GM11168 (cell line): ENCODE measurements at regions not wholly inside any gene's neighbourhood (a gene's known extent, or its start where the extent isn't known, plus 50 kb on each side); places are given as distances from the start of the nearest gene placed in this dataset.

Source experiments
- in situ Hi-C: fragments of 300-500 bp; cut with MboI; formaldehyde crosslinking; loops from one replicate; pipeline ENCODE4 v1.12.0; 2022; ENCODE audit warnings: low sequenced_read_pairs; ENCODE audit not compliant: unreplicated experiment

DNA sequence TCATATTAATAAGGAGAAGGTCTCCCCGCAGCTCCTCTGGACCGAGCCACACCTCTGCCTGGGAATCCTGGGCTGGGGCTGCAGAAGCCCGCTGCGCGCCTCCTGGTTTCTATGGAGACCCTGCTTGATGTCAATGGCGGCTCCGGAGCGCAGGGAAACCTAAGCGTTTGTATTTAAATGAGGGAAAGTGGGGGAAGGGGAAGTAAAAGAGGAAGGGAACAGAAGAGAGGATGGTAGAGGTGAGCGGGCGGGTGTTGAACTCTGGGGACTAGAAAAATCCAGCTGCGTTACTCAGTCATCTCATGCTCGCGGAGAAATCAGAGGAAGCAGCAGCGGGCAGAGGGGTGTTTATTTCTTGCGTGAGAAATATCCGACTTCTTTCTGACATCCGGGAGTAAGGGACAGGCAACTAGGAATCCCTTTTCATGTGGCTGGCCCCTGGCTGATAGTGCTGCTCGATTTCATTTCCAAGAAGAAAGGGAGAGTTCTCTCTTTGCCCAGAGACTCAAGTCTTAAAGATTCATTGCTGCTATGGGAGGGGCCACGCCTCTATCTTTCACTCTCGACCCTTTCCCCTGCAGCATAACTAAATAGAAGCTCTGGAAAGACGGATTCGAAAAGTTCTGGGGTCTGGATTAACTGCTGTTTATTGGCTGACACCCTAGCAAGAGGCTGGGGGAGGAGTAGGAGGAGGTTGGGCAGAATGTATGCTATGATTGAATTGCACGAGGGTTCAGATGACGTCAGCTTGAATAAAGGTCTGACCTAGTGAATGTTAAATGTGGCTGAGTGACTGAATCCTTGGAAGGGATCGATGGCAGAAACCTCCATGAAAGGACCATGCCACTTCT is 110.5 kb upstream of the GAP43 start:
- in situ Hi-C loops = no loop called here

GRCh38 chr3:115513416-115513800 is 109.9 kb upstream of the GAP43 start:
- in situ Hi-C loops = no loop called here

GRCh38 chr3:115517457-115518050 is 105.8 kb upstream of the GAP43 start:
- in situ Hi-C loops = no loop called here

DNA sequence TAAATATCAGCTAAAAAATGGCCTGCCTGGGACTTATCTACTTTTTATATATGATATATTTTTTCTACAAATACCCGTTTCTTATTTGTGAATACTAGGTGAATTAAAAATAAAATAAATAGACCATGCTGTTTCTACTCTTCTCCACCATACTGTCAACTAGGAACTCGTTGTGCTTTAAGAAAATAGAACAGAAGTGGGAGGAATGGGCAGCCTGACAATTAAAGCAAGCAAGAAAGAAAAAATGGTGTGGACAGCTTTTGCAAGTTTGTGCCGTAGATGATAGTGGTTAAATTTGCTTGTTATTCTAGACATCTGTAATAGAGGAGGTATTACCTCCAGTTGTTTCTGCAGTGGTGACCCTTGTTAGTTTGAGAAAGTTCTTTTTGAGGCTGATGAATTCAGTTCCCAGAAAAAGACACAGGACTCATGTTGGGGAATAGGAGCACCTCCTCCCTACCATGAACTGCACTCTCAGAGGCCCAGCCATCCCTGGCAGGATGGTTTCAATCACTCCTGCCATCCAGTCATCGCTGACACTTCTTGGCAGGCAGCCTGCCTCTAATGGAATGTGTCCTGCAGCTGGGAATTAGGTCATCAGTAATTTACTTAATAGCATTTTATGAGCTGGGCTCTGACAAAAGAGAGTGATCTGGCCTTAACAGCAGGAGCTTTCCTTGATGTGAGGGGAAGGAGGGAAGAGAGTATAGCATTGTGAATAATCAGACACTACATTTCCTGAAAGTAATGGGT is 105.0 kb upstream of the GAP43 start:
- in situ Hi-C loops = no loop called here

- in situ Hi-C loops = no loop called here
These were observed 103.1 kb upstream of the GAP43 start for GRCh38 chr3:115520241-115520640.

DNA sequence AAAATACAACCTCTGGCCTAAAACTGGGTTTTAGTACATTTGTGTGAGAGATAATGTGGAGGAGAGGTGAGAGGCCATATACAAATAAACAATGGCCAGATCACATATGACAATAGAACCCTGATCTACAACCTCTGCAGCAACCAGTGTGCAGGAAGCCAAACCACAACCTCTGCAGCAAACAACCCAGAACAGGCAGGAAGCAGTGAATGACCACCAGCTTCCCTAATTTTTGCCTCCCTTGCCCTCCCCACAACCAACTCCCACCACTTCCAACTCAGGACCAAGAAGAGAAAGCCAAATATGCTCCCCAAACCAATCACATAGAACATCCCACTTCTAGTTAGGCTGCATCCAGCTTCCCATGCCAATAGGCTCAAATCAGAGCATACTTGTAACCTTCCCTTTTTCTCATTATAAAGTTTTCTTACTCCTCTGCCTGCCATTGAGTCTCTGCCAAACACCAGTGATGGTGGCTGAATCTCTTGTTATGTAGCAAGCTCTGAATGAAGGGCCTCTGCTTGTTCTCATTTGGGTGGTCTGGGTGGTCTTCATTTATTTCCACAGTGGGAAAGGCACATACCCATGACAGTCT is 102.6 kb upstream of the GAP43 start:
- in situ Hi-C loops = no loop called here

GRCh38 chr3:115523458-115523857 is 99.9 kb upstream of the GAP43 start:
- in situ Hi-C loops = no loop called here

DNA sequence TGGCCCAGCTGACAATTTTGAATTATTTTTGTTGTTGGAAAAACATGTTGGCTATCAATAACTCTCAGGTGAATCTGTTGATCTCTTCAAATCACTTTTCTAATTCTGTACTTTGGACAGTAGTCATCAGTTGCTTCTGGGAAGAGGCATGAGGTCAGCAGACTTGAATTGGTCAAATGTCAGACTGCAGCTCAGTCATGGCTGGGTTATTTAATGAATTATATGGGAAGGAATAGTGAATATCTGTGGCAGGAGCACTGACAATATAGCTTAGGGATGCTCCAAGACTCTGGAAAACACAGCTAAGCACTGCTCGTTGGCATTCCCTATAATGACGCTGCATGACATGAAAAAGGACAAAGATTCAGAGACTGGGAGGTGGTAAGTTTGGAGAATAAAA is 98.8 kb upstream of the GAP43 start:
- in situ Hi-C loops = no loop called here

DNA sequence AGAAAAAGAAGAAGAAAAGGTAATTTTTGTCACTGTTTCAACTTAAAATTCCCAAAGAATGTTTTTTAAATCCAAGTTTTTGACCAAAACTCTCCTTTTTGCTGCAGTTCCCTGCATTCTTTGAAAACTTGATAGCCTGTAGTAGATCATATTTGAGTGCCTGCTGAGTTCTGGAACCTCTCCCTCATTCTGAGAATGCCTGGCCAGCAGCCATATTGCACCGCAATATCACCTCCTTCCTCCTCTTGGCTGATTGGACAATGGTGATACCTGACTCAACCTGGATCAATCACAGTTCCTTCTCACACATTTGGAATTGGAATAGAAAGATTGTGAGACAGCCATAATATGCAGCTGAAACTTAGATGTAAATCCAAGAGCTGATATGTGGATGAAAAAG is 97.6 kb upstream of the GAP43 start:
- in situ Hi-C loops = no loop called here

GRCh38 chr3:115533218-115533617 is 90.1 kb upstream of the GAP43 start:
- in situ Hi-C loops = no loop called here

- in situ Hi-C loops = no loop called here
These were observed 87.1 kb upstream of the GAP43 start for GRCh38 chr3:115536171-115536570.

- in situ Hi-C loops = no loop called here
These were observed 85.6 kb upstream of the GAP43 start for GRCh38 chr3:115537669-115538068.

GRCh38 chr3:115547207-115547606 is 76.1 kb upstream of the GAP43 start:
- in situ Hi-C loops = no loop called here

GRCh38 chr3:115548611-115549010 is 74.7 kb upstream of the GAP43 start:
- in situ Hi-C loops = no loop called here

GRCh38 chr3:115549071-115549470 is 74.2 kb upstream of the GAP43 start:
- in situ Hi-C loops = no loop called here

- in situ Hi-C loops = no loop called here
These were observed 73.0 kb upstream of the GAP43 start for GRCh38 chr3:115550285-115550761.

DNA sequence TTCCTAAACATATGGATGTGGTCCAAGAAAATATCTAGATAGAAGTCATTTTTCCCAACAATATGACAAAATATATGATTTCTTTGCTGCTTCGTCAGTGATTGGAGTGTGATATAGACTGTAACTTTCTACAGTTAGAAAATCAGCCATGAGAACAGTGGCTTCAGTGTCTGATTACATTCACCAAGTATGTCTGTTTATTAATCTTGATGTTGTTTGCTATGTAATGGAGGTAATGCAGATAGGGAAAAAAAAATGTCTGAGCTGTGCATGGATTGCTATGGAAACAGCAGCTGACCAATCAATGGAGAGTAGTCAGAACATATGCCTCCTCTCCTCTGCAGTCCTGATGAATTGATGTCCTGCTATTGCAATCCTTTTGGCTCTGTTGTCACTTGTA is 72.3 kb upstream of the GAP43 start:
- in situ Hi-C loops = no loop called here

DNA sequence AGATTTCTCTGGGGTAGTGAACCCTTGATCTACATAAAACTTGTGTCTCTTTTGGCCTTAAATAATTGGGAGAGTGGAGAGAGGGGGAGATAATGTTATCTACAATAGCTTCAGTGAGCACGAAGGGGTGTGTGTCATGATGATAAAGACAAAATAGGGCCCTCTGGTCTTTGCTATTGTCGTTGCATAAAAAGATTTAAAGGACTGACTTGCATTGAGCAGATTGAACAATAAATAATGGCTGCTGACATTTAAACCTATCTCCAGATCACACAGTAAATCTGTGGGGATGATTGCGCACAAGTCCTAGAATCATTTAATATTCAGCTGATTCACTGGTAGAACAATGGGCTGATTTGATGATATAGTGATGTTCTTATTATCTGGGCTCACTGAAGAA is 71.3 kb upstream of the GAP43 start:
- in situ Hi-C loops = no loop called here

- in situ Hi-C loops = no loop called here
These were observed 69.4 kb upstream of the GAP43 start for GRCh38 chr3:115553796-115554486.

DNA sequence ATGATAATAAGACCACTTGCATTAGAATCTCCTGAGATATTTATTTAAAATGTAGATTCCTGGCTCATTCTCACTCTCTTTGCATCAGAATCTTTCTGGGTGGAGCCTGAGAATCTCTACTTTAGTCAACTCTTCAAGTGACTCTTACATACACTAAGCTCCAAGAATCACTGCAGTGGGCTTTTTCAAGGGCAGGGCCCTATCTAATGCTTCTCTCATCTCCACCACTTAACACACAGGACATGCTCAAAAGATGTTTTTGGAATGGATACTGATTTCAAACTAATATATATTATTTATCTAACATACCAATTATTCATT is 68.9 kb upstream of the GAP43 start:
- in situ Hi-C loops = no loop called here
